Testis (tissue), 2 donors: ENCODE measurements at regions not wholly inside any gene's neighbourhood (a gene's known extent, or its start where the extent isn't known, plus 50 kb on each side); places are given as distances from the start of the nearest gene placed in this dataset.

Experiments
- CTCF ChIP-seq, 3 experiments: fragments of 450-650 bp in 2 of 3; fragments of 200-600 bp in 1 of 3; sonication (generic) in 1 of 3; IDR thresholded peaks; one replicate each; pipeline ENCODE4 v1.5.1; 2016 to 2019; ENCODE audit warnings: antibody characterized with exemption in 3 of 3, mild to moderate bottlenecking in 2 of 3, moderate library complexity in 1 of 3
- POLR2A ChIP-seq: fragments of 450-650 bp; IDR thresholded peaks from one replicate; pipeline ENCODE4 v1.6.1; 2017; ENCODE audit warnings: antibody characterized with exemption, mild to moderate bottlenecking, moderate library complexity

- TF ChIP-seq CTCF (IDR thresholded peaks at IDR 0.05) (no peak), POLR2A (no peak)
These were observed 98.4 kb upstream of the PFN2 start for GRCh38 chr3:150069154-150069527.
